K562 (cell line): ENCODE measurements at regions not wholly inside any gene's neighbourhood (a gene's known extent, or its start where the extent isn't known, plus 50 kb on each side); places are given as distances from the start of the nearest gene placed in this dataset.

Source experiments
- CC2D1A ChIP-seq: fragments of 450-650 bp; IDR thresholded peaks from 2 replicates; pipeline ENCODE4 v1.6.1; 2017; ENCODE audit warnings: mild to moderate bottlenecking
- FOXK2 ChIP-seq, 2 experiments: fragments of 450-650 bp; IDR thresholded peaks in 1 of 2; conservative IDR thresholded peaks in 1 of 2; 2 replicates each; pipeline ENCODE4 v1.6.1; 2016; ENCODE audit warnings: low read depth in 2 of 2, mild to moderate bottlenecking in 1 of 2
- FOXM1 ChIP-seq, 2 experiments: fragments of 450-650 bp in 1 of 2; sonication (generic) in 1 of 2; formaldehyde crosslinking in 1 of 2; IDR thresholded peaks; 2 replicates each; pipeline versions ENCODE4 v1.6.1 to v1.9.0; 2017 to 2022; ENCODE audit warnings: low read depth in 2 of 2, mild to moderate bottlenecking in 2 of 2, missing genetic modification reagents in 1 of 2, moderate library complexity in 1 of 2
- GABPA ChIP-seq: fragments of 200-800 bp; sonication (Bioruptor generic); conservative IDR thresholded peaks from 2 replicates; pipeline ENCODE4 v1.6.1; 2016; ENCODE audit warnings: low read depth, missing genetic modification characterization, missing compliant biosample characterization
- SP1 ChIP-seq: sonication (generic); formaldehyde crosslinking; IDR thresholded peaks from 2 replicates; pipeline ENCODE4 v1.8.1; 2022; ENCODE audit warnings: mild to moderate bottlenecking, missing genetic modification reagents
- TF ChIP-seq, protein P1 (sequence below): sonication (generic); formaldehyde crosslinking; IDR thresholded peaks from 2 replicates; pipeline ENCODE4 v1.8.1; 2022; ENCODE audit warnings: missing genetic modification reagents

DNA sequence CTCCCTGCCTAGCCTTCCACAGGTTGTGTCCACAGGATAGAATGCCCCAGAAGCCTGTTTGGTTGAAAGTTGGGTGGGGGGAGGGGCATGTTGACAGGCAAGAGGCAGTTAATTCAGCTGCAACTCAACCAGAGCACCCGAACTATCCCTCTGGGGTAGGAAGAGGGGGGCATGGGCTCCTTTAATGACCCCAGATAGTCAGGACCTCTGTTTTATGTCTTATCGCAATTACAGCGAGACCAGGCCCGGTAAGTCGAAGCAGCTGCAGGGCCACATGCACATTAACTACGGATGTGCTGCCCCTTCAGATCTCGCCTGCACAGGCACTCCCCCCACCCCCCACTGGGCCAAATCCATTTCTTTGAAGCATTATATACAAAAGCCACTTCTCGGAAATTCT, 363.8 kb upstream of the HNRNPA3 start:
- TF ChIP-seq SP1 (CRISPR knock-in tag) (no peak), GABPA (tag) (no peak), FOXM1 (IDR thresholded peaks at IDR 0.05; ENCODE audit: low read depth) (no peak), FOXM1 (CRISPR knock-in tag; IDR thresholded peaks at IDR 0.05; ENCODE audit: low read depth) (no peak), FOXK2 (conservative IDR thresholded peaks at IDR 0.05 in 1 of 2, IDR thresholded peaks at IDR 0.05 in 1 of 2; ENCODE audit: low read depth in 2 of 2) (no peak), CC2D1A (no peak)
- TF ChIP-seq, protein P1, sequence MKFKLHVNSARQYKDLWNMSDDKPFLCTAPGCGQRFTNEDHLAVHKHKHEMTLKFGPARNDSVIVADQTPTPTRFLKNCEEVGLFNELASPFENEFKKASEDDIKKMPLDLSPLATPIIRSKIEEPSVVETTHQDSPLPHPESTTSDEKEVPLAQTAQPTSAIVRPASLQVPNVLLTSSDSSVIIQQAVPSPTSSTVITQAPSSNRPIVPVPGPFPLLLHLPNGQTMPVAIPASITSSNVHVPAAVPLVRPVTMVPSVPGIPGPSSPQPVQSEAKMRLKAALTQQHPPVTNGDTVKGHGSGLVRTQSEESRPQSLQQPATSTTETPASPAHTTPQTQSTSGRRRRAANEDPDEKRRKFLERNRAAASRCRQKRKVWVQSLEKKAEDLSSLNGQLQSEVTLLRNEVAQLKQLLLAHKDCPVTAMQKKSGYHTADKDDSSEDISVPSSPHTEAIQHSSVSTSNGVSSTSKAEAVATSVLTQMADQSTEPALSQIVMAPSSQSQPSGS (CRISPR knock-in tag), result no peak
